HepG2 (cell line): ENCODE measurements at regions not wholly inside any gene's neighbourhood (a gene's known extent, or its start where the extent isn't known, plus 50 kb on each side); places are given as distances from the start of the nearest gene placed in this dataset.

Experiments used
- ATAC-seq: fragments of 200-7000 bp; cut with Tn5 transposase; 3 replicates; pipeline ENCODE4 v1.9.1; 2020; ENCODE audit warnings: mild to moderate bottlenecking, moderate library complexity
- BruUV-seq: library from RNA; stranded (reverse); fragments of 400-500 nt; replicated peaks from 2 replicates; lab custom pipeline; 2021; lab: Mats Ljungman, UMichigan
- CTCF ChIA-PET: fragments of 300-600 bp; formaldehyde crosslinking; extraction: SDS; loops from one replicate; lab custom pipeline; 2021; ENCODE audit warnings: low total read pairs, inconsistent platforms, low intra/inter-chr PET ratio; lab: Yijun Ruan, JAX
- POLR2A ChIA-PET: fragments of 350-600 bp; sonication (Branson Sonifier 250); formaldehyde crosslinking; loops from one replicate; lab custom pipeline; 2020; ENCODE audit warnings: antibody characterized with exemption, inconsistent platforms; lab: Yijun Ruan, JAX
- DNase-seq: peaks from one replicate; pipeline ENCODE4 v3.0.0-alpha.2; 2015; ENCODE audit warnings: low spot score
- FAIRE-seq: peaks from 3 replicates; lab custom pipeline; 2011; peaks lifted over from hg19 to GRCh38; lab: Jason Lieb, UNC
- H2AFZ ChIP-seq: one replicate; pipeline ENCODE4 v1.6.1; 2011; ENCODE audit warnings: low read length, inconsistent platforms
- H3K27ac ChIP-seq: fragments of 300-600 bp; 3 replicates; pipeline ENCODE4 v1.8.0; 2011; ENCODE audit warnings: mixed run types, mild to moderate bottlenecking, mixed read lengths, low read length, inconsistent platforms; ENCODE audit not compliant: insufficient read depth; ENCODE audit errors: extremely low read length
- H3K27me3 ChIP-seq, 2 experiments: fragments of 200-600 bp in 1 of 2; 2 replicates in 1 of 2; 3 replicates in 1 of 2; pipeline versions ENCODE4 v1.6.0 to v1.8.0; 2011; ENCODE audit warnings: low read length in 2 of 2, mild to moderate bottlenecking in 2 of 2, moderate library complexity in 2 of 2, inconsistent platforms in 1 of 2; ENCODE audit not compliant: insufficient read depth in 2 of 2, control insufficient read depth in 1 of 2
- H3K36me3 ChIP-seq, 2 experiments: fragments of 200-600 bp in 1 of 2; replicated peaks in 1 of 2; 2 replicates in 1 of 2; 3 replicates in 1 of 2; pipeline versions ENCODE4 v1.5.1 to v1.8.0; 2011; ENCODE audit warnings: low read length in 2 of 2, inconsistent platforms in 1 of 2; ENCODE audit not compliant: insufficient read depth in 2 of 2, control insufficient read depth in 1 of 2
- H3K4me1 ChIP-seq: 2 replicates; pipeline ENCODE4 v1.5.1; 2012; ENCODE audit warnings: low read length, inconsistent platforms; ENCODE audit not compliant: insufficient read depth
- H3K4me2 ChIP-seq: 2 replicates; pipeline ENCODE4 v1.6.0; 2011; ENCODE audit warnings: low read depth, low read length, inconsistent platforms
- H3K4me3 ChIP-seq, 3 experiments: fragments of 200-600 bp in 1 of 3; sonication (generic), shearing (Covaris generic) in 1 of 3; replicated peaks in 1 of 3; 2 replicates each; pipeline ENCODE4 v1.5.1; 2011 to 2016; ENCODE audit warnings: low read length in 3 of 3, inconsistent platforms in 2 of 3, low read depth in 2 of 3, mild to moderate bottlenecking in 2 of 3, control low read depth in 1 of 3, mixed read lengths in 1 of 3; ENCODE audit not compliant: insufficient read depth in 1 of 3
- H3K79me2 ChIP-seq: one replicate; pipeline ENCODE4 v1.6.1; 2011; ENCODE audit warnings: low read length, inconsistent platforms; ENCODE audit not compliant: insufficient read depth
- H3K9ac ChIP-seq: 2 replicates; pipeline ENCODE4 v1.6.0; 2011; ENCODE audit warnings: mild to moderate bottlenecking, low read depth, low read length, inconsistent platforms; ENCODE audit not compliant: insufficient read depth
- H3K9me3 ChIP-seq: 2 replicates; pipeline ENCODE4 v1.5.1; 2012; ENCODE audit warnings: mild to moderate bottlenecking, low read length
- H4K20me1 ChIP-seq: 2 replicates; pipeline ENCODE4 v1.6.0; 2011; ENCODE audit warnings: inconsistent platforms, mild to moderate bottlenecking, low read length, moderate library complexity; ENCODE audit not compliant: insufficient read depth
- ARHGAP35 ChIP-seq: sonication (generic); formaldehyde crosslinking; IDR thresholded peaks from 2 replicates; pipeline ENCODE4 v1.9.0; 2022; ENCODE audit warnings: mild to moderate bottlenecking, inconsistent platforms, moderate library complexity, missing genetic modification reagents, borderline replicate concordance
- CC2D1A ChIP-seq: sonication (generic); formaldehyde crosslinking; IDR thresholded peaks from 2 replicates; pipeline ENCODE4 v1.8.1; 2023; ENCODE audit warnings: mild to moderate bottlenecking, missing genetic modification reagents
- FOXA3 ChIP-seq: IDR thresholded peaks from 2 replicates; pipeline ENCODE4 v1.6.1; 2016; ENCODE audit warnings: missing genetic modification reagents, missing compliant biosample characterization
- FOXK2 ChIP-seq: fragments of 450-650 bp; IDR thresholded peaks from 2 replicates; pipeline ENCODE4 v1.6.1; 2016
- PHF20 ChIP-seq: sonication (generic); formaldehyde crosslinking; IDR thresholded peaks from 2 replicates; pipeline ENCODE4 v1.5.0; 2020; ENCODE audit warnings: mild to moderate bottlenecking, missing genetic modification reagents
- PRPF4 ChIP-seq: fragments of 200-400 bp; formaldehyde crosslinking; IDR thresholded peaks from 2 replicates; pipeline ENCODE4 v1.6.1; 2016; ENCODE audit warnings: low read length, low read depth; ENCODE audit not compliant: poor library complexity, severe bottlenecking
- RCOR2 ChIP-seq: IDR thresholded peaks from 2 replicates; pipeline ENCODE4 v1.6.1; 2016; ENCODE audit warnings: missing biosample characterization, missing genetic modification reagents
- ZBTB3 ChIP-seq: sonication (generic); formaldehyde crosslinking; IDR thresholded peaks from 2 replicates; pipeline ENCODE4 v1.4.0; 2020; ENCODE audit warnings: low read depth, mild to moderate bottlenecking, moderate library complexity, missing genetic modification reagents, borderline replicate concordance
- ZNF260 ChIP-seq: sonication (generic); formaldehyde crosslinking; IDR thresholded peaks from 2 replicates; pipeline ENCODE4 v1.4.0; 2020; ENCODE audit warnings: missing genetic modification reagents, low read depth, mild to moderate bottlenecking, borderline replicate concordance
- ZNF567 ChIP-seq: sonication (generic); formaldehyde crosslinking; IDR thresholded peaks from 2 replicates; pipeline ENCODE4 v1.8.1; 2023; ENCODE audit warnings: mild to moderate bottlenecking, missing genetic modification reagents, borderline replicate concordance
- ZNF614 ChIP-seq: IDR thresholded peaks from 2 replicates; pipeline ENCODE4 v1.6.1; 2018; ENCODE audit warnings: missing biosample characterization, missing genetic modification reagents, inconsistent platforms, borderline replicate concordance
- ZNF678 ChIP-seq: sonication (generic); formaldehyde crosslinking; IDR thresholded peaks from 2 replicates; pipeline ENCODE4 v1.4.0; 2020; ENCODE audit warnings: mild to moderate bottlenecking, missing genetic modification reagents
- WGBS: methylation state at CpG from one replicate; pipeline ENCODE4 v1.1.6; 2017; ENCODE audit warnings: low lambda C conversion rate; 5-methylcytosine and 5-hydroxymethylcytosine counted together
- in situ Hi-C: cut with HindIII; loops from 2 replicates; pipeline ENCODE4 v1.10.0; 2017; ENCODE audit warnings: low pct_unique_long_range_greater_than_20kb; ENCODE audit not compliant: extremely low pct_ligation_motif_present
- intact Hi-C: fragments of 100-400 bp; cut with micrococcal nuclease; formaldehyde crosslinking; loops from one replicate; pipeline ENCODE4 v1.10.0; 2022; ENCODE audit not compliant: unreplicated experiment
- TF ChIP-seq, protein P1 (sequence below): sonication (generic); formaldehyde crosslinking; IDR thresholded peaks from 2 replicates; pipeline ENCODE4 v1.4.0; 2020; ENCODE audit warnings: missing genetic modification reagents, mild to moderate bottlenecking, borderline replicate concordance
- TF ChIP-seq, protein P2 (sequence below): sonication (generic); formaldehyde crosslinking; IDR thresholded peaks from 2 replicates; pipeline ENCODE4 v1.4.0; 2020; ENCODE audit warnings: low read depth, mild to moderate bottlenecking, missing genetic modification reagents
- TF ChIP-seq, protein P3 (sequence below): IDR thresholded peaks from 2 replicates; pipeline ENCODE4 v1.6.1; 2016; ENCODE audit warnings: missing genetic modification reagents, missing compliant biosample characterization
- TF ChIP-seq, protein P4 (sequence below), 2 experiments: sonication (generic) in 1 of 2; formaldehyde crosslinking in 1 of 2; IDR thresholded peaks; 2 replicates each; pipeline versions ENCODE4 v1.6.1 to v1.9.0; 2014 to 2022; ENCODE audit warnings: antibody characterized with exemption in 1 of 2, borderline replicate concordance in 1 of 2, inconsistent platforms in 1 of 2, low read depth in 1 of 2, missing genetic modification reagents in 1 of 2

DNA sequence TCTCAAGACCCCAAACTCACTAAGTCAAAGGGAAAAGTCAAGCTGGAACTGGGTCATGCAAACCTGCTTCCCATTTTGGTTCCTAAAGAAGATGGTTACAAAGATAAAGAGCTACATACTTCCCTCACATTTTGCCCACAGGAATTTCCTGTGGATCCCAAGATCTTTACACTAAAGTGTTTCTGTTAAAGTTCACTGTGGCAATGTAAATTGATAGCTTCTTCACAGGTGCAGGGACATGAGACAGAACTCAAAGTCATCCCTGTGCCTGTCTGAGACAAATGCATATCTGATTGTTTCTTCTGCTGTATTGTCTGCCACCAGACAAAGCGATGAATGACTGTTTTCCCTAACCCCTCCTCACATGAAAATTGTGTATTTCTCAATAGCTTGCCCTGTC is 567.8 kb downstream of the ZIC1 start:
- FAIRE-seq: no peak
- in situ Hi-C loops (no loop called here), intact Hi-C loops (no loop called here)
- H3K4me2 ChIP-seq: no peak overlapping the region
- BruUV-seq: no TSS peak
- H2AFZ ChIP-seq: no peak overlapping the region
- no peaks in the 10 kb centered on the region for H3K36me3 ChIP-seq
- ChIA-PET CTCF (no interaction called here), POLR2A (no interaction called here)
- no peaks in the 10 kb centered on the region for H3K4me1 ChIP-seq
- no peaks in the 10 kb centered on the region for H3K9me3 ChIP-seq
- 0% methylated on average over 1 of the region's 1 CpG for WGBS
- ATAC-seq: no peak
- H3K79me2 ChIP-seq: no peaks in the 10 kb centered on the region
- no peaks in the 10 kb centered on the region for H4K20me1 ChIP-seq
- H3K4me3 ChIP-seq: no peak overlapping the region
- H3K9ac ChIP-seq: no peak overlapping the region
- H3K27me3 ChIP-seq: no peaks in the 10 kb centered on the region
- no peak for DNase-seq
- H3K27ac ChIP-seq: no peak overlapping the region
- TF ChIP-seq RCOR2 (CRISPR knock-in tag): no peak
- no peak for TF ChIP-seq FOXA3 (CRISPR knock-in tag)
- TF ChIP-seq, protein P1, sequence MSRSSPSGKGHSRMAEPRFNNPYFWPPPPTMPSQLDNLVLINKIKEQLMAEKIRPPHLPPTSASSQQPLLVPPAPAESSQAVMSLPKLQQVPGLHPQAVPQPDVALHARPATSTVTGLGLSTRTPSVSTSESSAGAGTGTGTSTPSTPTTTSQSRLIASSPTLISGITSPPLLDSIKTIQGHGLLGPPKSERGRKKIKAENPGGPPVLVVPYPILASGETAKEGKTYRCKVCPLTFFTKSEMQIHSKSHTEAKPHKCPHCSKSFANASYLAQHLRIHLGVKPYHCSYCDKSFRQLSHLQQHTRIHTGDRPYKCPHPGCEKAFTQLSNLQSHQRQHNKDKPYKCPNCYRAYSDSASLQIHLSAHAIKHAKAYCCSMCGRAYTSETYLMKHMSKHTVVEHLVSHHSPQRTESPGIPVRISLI (CRISPR knock-in tag): no peak
- no peak for TF ChIP-seq ZNF260 (CRISPR knock-in tag)
- TF ChIP-seq ZBTB3: no peak
- TF ChIP-seq PHF20 (CRISPR knock-in tag): no peak
- no peak for TF ChIP-seq ARHGAP35
- no peak for TF ChIP-seq ZNF614 (CRISPR knock-in tag)
- TF ChIP-seq FOXK2: no peak
- TF ChIP-seq ZNF678 (CRISPR knock-in tag): no peak
- no peak for TF ChIP-seq CC2D1A
- TF ChIP-seq, protein P2, sequence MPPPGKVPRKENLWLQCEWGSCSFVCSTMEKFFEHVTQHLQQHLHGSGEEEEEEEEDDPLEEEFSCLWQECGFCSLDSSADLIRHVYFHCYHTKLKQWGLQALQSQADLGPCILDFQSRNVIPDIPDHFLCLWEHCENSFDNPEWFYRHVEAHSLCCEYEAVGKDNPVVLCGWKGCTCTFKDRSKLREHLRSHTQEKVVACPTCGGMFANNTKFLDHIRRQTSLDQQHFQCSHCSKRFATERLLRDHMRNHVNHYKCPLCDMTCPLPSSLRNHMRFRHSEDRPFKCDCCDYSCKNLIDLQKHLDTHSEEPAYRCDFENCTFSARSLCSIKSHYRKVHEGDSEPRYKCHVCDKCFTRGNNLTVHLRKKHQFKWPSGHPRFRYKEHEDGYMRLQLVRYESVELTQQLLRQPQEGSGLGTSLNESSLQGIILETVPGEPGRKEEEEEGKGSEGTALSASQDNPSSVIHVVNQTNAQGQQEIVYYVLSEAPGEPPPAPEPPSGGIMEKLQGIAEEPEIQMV (CRISPR knock-in tag): no peak
- no peak for TF ChIP-seq ZNF567 (CRISPR knock-in tag)
- TF ChIP-seq, protein P3, sequence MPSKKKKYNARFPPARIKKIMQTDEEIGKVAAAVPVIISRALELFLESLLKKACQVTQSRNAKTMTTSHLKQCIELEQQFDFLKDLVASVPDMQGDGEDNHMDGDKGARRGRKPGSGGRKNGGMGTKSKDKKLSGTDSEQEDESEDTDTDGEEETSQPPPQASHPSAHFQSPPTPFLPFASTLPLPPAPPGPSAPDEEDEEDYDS (CRISPR knock-in tag): no peak
- TF ChIP-seq PRPF4: no peak
- TF ChIP-seq, protein P4, sequence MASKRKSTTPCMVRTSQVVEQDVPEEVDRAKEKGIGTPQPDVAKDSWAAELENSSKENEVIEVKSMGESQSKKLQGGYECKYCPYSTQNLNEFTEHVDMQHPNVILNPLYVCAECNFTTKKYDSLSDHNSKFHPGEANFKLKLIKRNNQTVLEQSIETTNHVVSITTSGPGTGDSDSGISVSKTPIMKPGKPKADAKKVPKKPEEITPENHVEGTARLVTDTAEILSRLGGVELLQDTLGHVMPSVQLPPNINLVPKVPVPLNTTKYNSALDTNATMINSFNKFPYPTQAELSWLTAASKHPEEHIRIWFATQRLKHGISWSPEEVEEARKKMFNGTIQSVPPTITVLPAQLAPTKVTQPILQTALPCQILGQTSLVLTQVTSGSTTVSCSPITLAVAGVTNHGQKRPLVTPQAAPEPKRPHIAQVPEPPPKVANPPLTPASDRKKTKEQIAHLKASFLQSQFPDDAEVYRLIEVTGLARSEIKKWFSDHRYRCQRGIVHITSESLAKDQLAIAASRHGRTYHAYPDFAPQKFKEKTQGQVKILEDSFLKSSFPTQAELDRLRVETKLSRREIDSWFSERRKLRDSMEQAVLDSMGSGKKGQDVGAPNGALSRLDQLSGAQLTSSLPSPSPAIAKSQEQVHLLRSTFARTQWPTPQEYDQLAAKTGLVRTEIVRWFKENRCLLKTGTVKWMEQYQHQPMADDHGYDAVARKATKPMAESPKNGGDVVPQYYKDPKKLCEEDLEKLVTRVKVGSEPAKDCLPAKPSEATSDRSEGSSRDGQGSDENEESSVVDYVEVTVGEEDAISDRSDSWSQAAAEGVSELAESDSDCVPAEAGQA (IDR thresholded peaks at IDR 0.05; ENCODE audit: low read depth): no peak
- TF ChIP-seq, protein P4 (CRISPR knock-in tag; IDR thresholded peaks at IDR 0.05; ENCODE audit: borderline replicate concordance): no peak
